ENCODE measurements at regions not wholly inside any gene's neighbourhood (a gene's known extent, or its start where the extent isn't known, plus 50 kb on each side); places are given as distances from the start of the nearest gene placed in this dataset.

GRCh38 chr5:63811961-63812360 is 150.3 kb downstream of the HTR1A start:
- TF ChIP-seq CTCF (conservative IDR thresholded peaks at IDR 0.05; ENCODE audit: low read depth, low read length) (no peak), POLR2A (IDR thresholded peaks at IDR 0.05; ENCODE audit: low read depth, low read length) (no peak), MXI1 (IDR thresholded peaks at IDR 0.05; ENCODE audit: borderline replicate concordance, low read depth, low read length) (no peak), MAZ (IDR thresholded peaks at IDR 0.05; ENCODE audit: borderline replicate concordance, low read depth, low read length) (no peak), RCOR1 (IDR thresholded peaks at IDR 0.05; ENCODE audit: insufficient replicate concordance, low read length) (no peak), CEBPB (IDR thresholded peaks at IDR 0.05; ENCODE audit: low read depth, low read length) (no peak), RAD21 (IDR thresholded peaks at IDR 0.05; ENCODE audit: low read length) (no peak)

All from IMR-90 (cell line).